Glomerular visceral epithelial cell (primary cell): ENCODE measurements at regions not wholly inside any gene's neighbourhood (a gene's known extent, or its start where the extent isn't known, plus 50 kb on each side); places are given as distances from the start of the nearest gene placed in this dataset.

Source experiments
- DNase-seq: peaks from one replicate; pipeline ENCODE4 v3.0.0-alpha.2; 2016; ENCODE audit errors: extremely low spot score

GRCh38 chr3:181076558-181076957 is 87.0 kb upstream of the DNAJC19 start:
- no peak for DNase-seq

DNA sequence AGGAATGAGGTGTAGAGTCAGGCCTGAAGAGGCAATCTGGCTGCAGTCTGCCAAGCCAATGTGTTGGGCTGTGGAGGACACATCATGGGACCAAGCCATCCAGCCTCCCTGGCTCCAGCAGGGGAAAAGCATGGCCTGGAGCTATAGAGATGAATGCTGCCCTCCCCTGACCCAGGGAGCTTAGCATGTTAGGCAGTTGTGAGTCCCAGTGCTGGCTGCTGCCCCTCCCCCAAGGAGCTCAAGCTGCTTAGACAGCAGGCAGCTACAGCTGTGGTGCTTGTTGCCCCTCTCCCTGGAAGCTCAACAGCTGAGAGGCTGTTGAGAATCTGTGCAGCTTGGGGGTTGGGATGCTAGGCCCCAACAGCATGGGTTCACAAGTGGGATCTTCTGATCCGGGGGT is 85.6 kb upstream of the DNAJC19 start:
- no peak for DNase-seq

DNA sequence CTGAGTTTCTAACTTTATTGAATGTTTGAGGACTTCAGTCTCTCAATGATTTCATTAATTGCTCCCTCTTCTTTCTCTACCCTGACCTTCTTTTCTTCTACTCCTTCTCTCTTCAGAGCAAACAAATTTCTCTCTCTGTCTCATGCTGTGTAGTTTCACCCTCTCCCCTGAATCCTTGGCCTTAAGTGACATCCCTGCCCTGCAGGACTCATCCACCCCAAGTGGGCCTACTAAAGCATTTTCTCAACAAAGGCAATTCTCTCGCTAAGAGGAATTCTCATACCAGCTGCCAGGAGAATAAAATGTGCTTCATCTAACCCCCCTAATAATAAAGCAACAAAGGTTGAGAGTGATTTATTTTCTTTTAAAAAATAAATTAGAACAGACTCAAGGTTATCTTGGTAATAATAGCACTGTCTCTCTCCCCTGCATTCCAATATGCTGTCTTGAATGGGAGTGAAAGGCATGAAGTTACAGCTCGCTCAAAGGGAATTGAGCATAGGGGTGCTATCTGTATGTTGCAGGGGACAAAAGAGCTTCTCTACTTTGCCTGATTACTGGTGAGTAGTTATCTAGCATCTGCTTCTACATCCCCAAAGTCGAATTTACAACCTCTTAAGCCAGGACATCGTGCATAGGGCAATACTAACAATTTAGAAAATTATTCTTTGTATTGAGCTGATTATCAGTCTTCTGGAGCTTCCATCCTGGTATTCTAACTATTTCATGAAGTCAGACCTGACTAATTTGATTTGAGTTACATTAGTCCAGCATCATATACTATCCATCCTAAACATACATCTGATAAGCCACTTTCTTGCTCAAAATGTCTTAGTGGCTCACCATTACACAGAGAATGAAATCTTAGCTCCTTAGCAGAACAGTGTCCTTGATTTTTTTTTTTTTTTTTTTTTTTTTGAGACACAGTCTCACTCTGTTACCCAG is 76.9 kb upstream of the DNAJC19 start:
- DNase-seq = no peak

- no peak for DNase-seq
Measured at GRCh38 chr3:181056136-181056732, 66.7 kb upstream of the DNAJC19 start.

GRCh38 chr3:181054538-181054937 is 65.0 kb upstream of the DNAJC19 start:
- no peak for DNase-seq

GRCh38 chr3:181052256-181052655 is 62.7 kb upstream of the DNAJC19 start:
- no peak for DNase-seq

DNA sequence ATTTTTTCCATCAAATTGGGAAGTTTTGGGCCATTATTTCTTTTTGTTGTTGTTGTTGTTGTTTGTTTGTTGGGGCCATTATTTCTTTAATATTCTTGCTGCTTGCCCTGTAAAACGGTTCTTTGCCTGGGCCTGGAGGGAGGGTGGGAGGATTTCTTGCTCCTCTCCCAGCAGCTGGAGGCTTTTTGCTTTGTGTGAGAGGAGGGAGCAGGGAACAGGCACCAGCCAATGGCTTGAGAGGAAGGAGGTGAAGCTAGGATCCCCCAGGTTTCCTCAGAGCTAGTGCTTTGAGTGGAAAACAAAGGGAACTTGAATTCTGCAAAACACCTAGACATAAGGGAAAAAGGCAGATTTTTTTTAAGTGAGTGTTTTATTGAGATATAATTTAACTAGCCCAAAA is 61.2 kb upstream of the DNAJC19 start:
- DNase-seq = no peak

- no peak for DNase-seq
Measured at GRCh38 chr3:181040030-181040429, 50.5 kb upstream of the DNAJC19 start.
